UCSD-AML1 (cell line): ENCODE measurements at regions not wholly inside any gene's neighbourhood (a gene's known extent, or its start where the extent isn't known, plus 50 kb on each side); places are given as distances from the start of the nearest gene placed in this dataset.
A peak's percentile ranks its signal among the peaks of the same experiment; 100 is the strongest.

Experiments used
- DNase-seq: peaks from one replicate; lab custom pipeline; 2025; ENCODE audit not compliant: unreplicated experiment; lab: John Stamatoyannopoulos, UW

DNA sequence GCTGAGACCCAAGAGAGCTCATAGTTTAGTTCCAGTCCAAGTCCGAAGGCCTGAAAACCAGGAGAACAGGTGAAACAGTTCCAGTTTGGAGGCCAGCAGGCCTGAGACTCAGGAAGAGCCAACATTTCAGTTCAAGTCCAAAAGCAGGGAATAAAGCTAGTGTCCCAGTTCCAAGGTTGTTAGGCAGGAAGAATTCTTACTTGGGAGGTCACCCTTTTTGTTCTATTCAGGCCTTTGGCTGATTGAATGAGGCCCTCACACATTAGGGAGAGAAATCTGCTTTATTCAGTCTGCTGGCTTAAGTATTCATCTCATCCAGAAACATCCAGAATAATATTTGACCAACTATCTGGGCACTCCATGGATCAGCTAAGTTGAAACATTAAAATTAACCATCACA is 294.6 kb downstream of the PCNX1 start:
- no peak for DNase-seq

GRCh38 chr14:71202881-71203280 is 295.6 kb downstream of the PCNX1 start:
- no peak for DNase-seq

DNA sequence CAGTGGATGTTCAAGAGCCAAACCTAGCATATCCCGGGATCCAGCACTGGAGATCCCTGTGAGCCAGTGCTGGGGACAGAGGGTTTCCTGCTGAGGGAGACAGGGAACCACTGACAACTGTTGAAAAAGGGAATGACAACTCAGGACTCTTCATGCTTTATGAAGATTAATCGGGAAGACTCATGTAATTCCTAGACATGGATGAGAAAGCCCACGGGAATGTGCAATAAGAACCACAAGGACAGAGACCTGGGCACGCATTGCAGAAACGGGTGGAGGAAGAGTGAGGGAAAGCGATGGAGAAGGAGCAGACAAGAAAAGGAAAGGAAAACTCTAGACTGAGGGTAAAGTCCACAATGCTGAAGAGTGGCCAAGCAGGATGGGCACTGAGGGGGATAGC is 296.0 kb downstream of the PCNX1 start:
- DNase-seq: no peak

DNA sequence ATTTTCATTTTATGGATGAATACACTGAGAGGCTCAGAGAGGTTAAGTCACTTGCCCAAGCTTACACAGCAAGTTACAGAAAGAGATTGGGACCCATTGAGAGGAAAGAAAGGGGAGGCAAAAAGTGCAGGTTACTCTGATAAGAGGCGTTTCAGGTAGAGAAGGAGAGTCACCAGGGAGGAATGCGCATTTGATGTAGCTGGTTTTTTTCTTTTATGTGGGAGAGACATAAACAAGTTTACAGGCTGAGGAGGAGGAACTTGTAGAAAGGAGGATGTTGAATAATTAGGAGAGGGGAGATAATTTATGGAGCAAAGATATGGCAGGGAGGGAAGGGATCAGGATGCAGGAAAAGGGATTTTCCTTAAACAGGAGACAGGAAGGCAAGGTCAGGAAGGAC is 297.0 kb downstream of the PCNX1 start:
- DNase-seq: no peak

GRCh38 chr14:71204768-71205167 is 297.5 kb downstream of the PCNX1 start:
- DNase-seq: no peak

DNA sequence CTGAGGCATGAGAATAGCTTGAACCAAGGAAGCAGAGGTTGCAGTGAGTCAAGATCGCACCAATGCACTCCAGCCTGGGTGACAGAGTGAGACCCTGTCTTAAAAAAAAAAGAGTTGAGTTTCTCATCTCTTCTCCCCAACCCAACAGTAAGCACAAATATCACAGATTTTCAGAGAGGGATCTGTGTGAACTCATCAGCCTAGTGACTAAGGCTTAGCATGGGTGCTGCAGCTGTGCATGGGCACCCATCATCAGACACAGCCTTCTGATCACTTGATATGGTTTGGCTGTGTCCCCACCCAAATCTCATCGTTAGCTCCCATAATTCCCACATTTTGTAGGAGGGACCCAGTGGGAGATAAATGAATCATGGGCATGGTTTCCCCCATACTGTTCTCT is 298.9 kb downstream of the PCNX1 start:
- DNase-seq: no peak

- no peak for DNase-seq
Measured at GRCh38 chr14:71206766-71207371, 299.6 kb downstream of the PCNX1 start.

- no peak for DNase-seq
Measured at GRCh38 chr14:71208702-71209357, 301.6 kb downstream of the PCNX1 start.

DNA sequence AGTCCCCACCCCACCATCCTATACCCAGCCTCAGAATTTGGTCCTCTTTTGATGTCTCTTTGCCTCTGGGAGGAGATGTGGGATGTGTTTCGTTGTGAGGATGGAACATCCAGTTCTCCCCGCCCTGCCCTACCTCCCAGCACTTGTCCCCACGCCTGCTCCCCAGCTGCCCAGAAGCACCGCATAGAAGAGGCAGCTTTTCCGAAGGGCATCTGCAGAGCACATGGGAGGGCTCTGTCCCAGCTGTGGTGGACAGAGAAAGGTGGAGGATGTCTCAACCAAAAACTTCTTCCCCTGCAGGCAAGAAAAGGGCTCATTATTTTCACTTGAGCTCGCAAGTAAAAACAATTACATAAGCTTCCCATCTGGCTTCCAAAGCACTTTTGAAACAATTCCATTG is 302.6 kb downstream of the PCNX1 start:
- DNase-seq: no peak

DNA sequence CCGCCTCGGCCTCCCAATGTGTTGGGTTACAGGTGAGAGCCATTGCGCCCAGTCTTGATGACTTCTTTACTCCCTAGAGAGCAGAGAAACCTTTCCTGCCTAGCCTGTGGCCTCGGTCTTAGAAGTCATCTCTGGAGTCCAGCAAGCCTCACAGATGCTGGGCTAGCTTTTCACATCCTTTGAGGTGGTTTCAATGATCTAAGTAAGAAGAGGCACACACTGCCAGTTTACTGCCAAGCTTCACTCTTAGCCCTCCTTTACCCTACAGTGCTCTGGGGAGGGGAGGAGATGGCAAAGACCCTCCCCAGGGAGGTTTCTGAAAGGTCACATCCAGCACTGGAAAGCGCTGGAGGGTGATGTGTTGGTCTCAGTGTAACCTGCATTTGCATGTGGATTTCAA is 304.8 kb downstream of the PCNX1 start:
- no peak for DNase-seq

DNA sequence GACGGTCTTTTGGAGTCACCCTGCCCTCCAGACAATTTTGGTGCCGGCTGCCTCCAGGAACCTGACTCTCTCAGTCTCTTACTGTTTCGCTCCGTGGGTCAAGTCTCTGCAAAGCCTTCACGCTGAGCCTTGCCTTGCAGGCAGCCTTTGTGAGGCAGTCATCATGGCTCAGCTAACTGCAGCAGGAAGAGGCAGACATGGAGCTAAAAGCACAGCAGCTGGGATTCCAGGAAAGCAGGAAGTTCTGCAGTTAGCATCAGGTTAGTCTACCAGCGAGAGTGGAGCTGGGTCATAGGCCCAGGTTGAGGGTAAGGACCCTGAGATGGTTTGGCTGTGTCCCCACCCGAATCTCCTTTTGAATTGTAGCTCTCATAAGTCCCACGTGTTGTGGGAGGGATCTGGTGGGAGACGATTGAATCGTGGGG is 305.4 kb downstream of the PCNX1 start:
- DNase-seq: peak; percentile 27

DNA sequence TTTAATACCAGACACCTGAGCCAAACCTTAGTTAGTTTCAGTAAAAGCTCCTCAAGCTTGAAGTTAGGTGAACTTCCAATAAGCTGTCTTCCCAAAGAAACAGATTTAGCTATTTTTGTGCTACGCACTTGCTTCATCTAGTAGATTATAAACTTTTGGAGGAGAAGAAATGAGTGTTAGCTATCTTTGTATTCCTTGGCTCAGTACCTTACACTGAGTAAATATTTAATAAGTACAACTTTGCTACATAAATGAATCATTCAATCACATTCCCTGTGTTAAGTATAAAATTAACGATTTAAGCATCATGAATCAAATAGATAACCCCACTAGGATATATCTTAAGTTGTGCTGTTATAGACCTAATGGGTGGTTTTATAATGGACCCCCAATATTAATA is 307.0 kb downstream of the PCNX1 start:
- no peak for DNase-seq

GRCh38 chr14:71220462-71220861 is 313.2 kb downstream of the PCNX1 start:
- DNase-seq: no peak

- DNase-seq: no peak
Measured at GRCh38 chr14:71221119-71221518, 313.9 kb downstream of the PCNX1 start.

GRCh38 chr14:71225113-71225512 is 317.9 kb downstream of the PCNX1 start:
- DNase-seq: no peak

- no peak for DNase-seq
Measured at GRCh38 chr14:71228711-71229110, 321.5 kb downstream of the PCNX1 start.

DNA sequence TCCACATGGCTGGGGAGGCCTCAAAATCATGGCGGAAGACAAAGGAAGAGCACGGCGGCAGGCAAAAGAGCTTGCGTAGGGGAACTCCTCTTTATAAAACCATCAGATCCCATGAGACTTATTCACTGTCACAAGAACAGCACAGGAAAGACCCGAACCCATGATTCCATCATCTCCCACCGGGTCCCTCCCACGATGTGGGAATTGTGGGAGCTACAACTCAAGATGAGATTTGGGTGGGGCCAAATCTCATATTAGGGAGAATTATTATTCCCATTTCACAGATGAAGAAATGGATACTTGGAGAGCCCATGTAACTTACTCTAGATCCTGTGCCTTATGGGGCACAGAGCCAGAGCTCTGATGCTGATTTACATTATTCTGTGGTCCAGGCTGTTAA is 322.6 kb downstream of the PCNX1 start:
- no peak for DNase-seq

GRCh38 chr14:71230897-71231296 is 323.6 kb downstream of the PCNX1 start:
- no peak for DNase-seq

GRCh38 chr14:71231521-71232393 is 324.5 kb downstream of the PCNX1 start:
- no peak for DNase-seq

- DNase-seq: no peak
Measured at GRCh38 chr14:71232506-71232905, 325.2 kb downstream of the PCNX1 start.

DNA sequence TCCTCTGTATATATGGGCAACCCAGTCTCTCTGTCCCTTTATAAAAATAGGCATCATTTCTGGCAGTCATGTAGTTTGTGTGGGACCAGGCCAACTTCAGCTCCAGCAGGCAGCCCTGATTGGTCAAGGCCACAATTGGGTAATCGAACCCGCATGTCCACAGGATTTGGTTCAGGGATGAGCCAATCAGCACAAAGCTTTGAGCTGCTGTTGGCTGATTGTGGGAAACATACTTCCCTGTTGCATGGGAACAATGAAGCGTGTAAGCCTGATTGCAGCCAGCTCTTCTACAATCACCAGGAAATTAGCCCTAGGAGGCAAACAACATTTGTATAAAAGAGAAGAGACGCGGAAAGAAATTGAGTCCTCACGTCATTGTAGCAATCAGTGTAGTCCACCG is 328.6 kb downstream of the PCNX1 start:
- DNase-seq: no peak

DNA sequence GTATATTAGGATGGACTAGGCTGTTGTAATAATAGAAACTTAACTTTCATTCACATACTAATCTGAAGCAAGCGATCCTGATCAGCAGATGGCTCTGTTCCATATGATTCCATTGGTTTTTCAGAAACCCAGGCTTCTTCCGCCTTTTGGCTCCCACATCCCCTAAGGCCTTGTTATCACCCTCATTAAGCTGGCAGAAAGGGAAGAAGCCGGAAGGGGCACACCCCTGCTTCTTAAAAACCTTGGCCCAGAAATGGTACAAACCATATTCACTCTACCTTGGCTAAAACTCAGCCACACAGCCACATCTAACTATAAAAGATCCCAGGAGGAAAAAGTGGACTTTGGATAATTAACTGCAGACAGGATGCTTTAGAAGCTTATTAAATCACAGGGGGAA is 329.2 kb downstream of the PCNX1 start:
- DNase-seq: no peak
